Pancreas (tissue), 10 donors: ENCODE measurements at regions not wholly inside any gene's neighbourhood (a gene's known extent, or its start where the extent isn't known, plus 50 kb on each side); places are given as distances from the start of the nearest gene placed in this dataset.
A peak's percentile ranks its signal among the peaks of the same experiment; 100 is the strongest.

Experiments
- ATAC-seq, 4 donors: fragments of 200-7000 bp; cut with Tn5 transposase; one replicate each; pipeline versions ENCODE4 v1.8.0 to v1.9.1; 2020; ENCODE audit warnings: mild to moderate bottlenecking in 4 of 4, moderate library complexity in 4 of 4
- DNase-seq, 6 donors: peaks; one replicate each; pipeline ENCODE4 v3.0.0-alpha.2; 2020
- FAIRE-seq: peaks from 2 replicates; lab custom pipeline; 2012; peaks lifted over from hg19 to GRCh38; lab: Jason Lieb, UNC
- H3K27ac ChIP-seq, 4 donors: fragments of 200-600 bp; sonication (generic); 1 replicate in 3 of 4; 2 replicates in 1 of 4; pipeline versions ENCODE4 v1.5.0 to v1.8.0; 2020
- H3K27me3 ChIP-seq, 4 donors: fragments of 200-600 bp; one replicate each; pipeline ENCODE4 v1.8.0; 2021
- H3K36me3 ChIP-seq, 3 donors: fragments of 200-600 bp; sonication (generic) in 1 of 3; one replicate each; pipeline versions ENCODE4 v1.5.0 to v1.8.0; 2020 to 2021
- H3K4me1 ChIP-seq, 3 donors: fragments of 200-600 bp; one replicate each; pipeline ENCODE4 v1.8.0; 2021
- H3K4me3 ChIP-seq, 4 donors: fragments of 200-600 bp; sonication (generic) in 2 of 4; one replicate each; pipeline versions ENCODE4 v1.5.0 to v1.8.0; 2020 to 2021
- H3K9me3 ChIP-seq, 4 donors: fragments of 200-600 bp; one replicate each; pipeline ENCODE4 v1.8.0; 2021
- WGBS, 2 donors: extraction: QIAGEN DNeasy Blood & Tissue Kit; methylation state at CpG; one replicate each; pipeline ENCODE4 v1.1.7; 2013; 5-methylcytosine and 5-hydroxymethylcytosine counted together
- intact Hi-C, 3 donors: fragments of 100-400 bp; cut with DNase I; formaldehyde crosslinking; loops; one replicate each; pipeline versions ENCODE4 v1.11.1 to v1.14.2; 2022
- TF ChIP-seq, protein P1 (sequence below), 4 donors: fragments of 200-600 bp; sonication (generic) in 3 of 4; IDR thresholded peaks; one replicate each; pipeline versions ENCODE4 v1.5.0 to v1.8.0; 2021; ENCODE audit warnings: antibody characterized with exemption in 4 of 4
- donor health status: healthy with polysubstance abuse.
- donor health status: DM: no; HTN: no; CAD: no; lungs with moderate emphysema.
- donor health status: DM: no; HTN: no; CAD: no.
- donor health status: control.
- donor health status: control.
- donor health status: Bipolar disorder and iron deficiency.
- donor health status: DM: yes; HTN: yes; CAD: no.
- donor health status: DM: no; HTN: no; CAD: no.
- donor health status: DM: no; HTN: no; CAD: no.
- donor health status: DM: yes; HTN: yes; CAD: no.

DNA sequence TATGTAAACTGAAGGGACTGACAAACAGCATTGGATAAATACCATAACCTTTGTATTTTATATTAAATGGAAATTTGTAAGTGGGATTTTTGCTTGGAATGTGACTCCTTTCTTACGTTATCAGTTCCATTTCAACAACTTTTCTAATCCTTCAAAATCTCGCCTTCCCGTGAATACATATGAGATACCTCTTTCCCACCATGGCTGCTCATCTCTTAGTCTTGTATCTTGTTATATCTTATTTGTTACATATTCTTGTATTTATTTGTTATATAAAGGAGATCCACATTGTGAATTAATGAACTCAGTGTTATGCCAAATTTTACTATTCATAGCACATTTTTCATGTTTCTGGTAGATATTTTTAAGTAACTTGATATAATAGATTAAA is 623.7 kb downstream of the MCTP2 start:
- 94 to 99% methylated on average over 3 of the region's 3 CpGs for WGBS, 2 donors
- Histone ChIP-seq H3K27ac (no peak overlapping the region), H3K36me3 (no peaks in the 10 kb centered on the region), H3K27me3 (no peaks in the 10 kb centered on the region), H3K9me3 (no peaks in the 10 kb centered on the region), H3K4me3 (no peak overlapping the region), H3K4me1 (no peaks in the 10 kb centered on the region)
- ATAC-seq (no peak), DNase-seq (no peak), FAIRE-seq (no peak)
- intact Hi-C loops: no loop called here
- TF ChIP-seq, protein P1, sequence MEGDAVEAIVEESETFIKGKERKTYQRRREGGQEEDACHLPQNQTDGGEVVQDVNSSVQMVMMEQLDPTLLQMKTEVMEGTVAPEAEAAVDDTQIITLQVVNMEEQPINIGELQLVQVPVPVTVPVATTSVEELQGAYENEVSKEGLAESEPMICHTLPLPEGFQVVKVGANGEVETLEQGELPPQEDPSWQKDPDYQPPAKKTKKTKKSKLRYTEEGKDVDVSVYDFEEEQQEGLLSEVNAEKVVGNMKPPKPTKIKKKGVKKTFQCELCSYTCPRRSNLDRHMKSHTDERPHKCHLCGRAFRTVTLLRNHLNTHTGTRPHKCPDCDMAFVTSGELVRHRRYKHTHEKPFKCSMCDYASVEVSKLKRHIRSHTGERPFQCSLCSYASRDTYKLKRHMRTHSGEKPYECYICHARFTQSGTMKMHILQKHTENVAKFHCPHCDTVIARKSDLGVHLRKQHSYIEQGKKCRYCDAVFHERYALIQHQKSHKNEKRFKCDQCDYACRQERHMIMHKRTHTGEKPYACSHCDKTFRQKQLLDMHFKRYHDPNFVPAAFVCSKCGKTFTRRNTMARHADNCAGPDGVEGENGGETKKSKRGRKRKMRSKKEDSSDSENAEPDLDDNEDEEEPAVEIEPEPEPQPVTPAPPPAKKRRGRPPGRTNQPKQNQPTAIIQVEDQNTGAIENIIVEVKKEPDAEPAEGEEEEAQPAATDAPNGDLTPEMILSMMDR (IDR thresholded peaks at IDR 0.05): no peak

- H3K9me3 ChIP-seq: no peaks in the 10 kb centered on the region
- DNase-seq (peak in 1 of 6 donors; percentile 39), ATAC-seq (no peak), FAIRE-seq (no peak)
- TF ChIP-seq, protein P1 (IDR thresholded peaks at IDR 0.05): no peak
- no peaks in the 10 kb centered on the region for H3K4me1 ChIP-seq
- H3K27me3 ChIP-seq: no peaks in the 10 kb centered on the region
- no peak overlapping the region for H3K4me3 ChIP-seq
- H3K27ac ChIP-seq: no peak overlapping the region
- H3K36me3 ChIP-seq: no peaks in the 10 kb centered on the region
- intact Hi-C loops: no loop called here
- 90 to 94% methylated on average over 46 to 49 of the region's 49 CpGs for WGBS, 2 donors
Measured at GRCh38 chr15:94855409-94856266, 624.3 kb downstream of the MCTP2 start.

DNA sequence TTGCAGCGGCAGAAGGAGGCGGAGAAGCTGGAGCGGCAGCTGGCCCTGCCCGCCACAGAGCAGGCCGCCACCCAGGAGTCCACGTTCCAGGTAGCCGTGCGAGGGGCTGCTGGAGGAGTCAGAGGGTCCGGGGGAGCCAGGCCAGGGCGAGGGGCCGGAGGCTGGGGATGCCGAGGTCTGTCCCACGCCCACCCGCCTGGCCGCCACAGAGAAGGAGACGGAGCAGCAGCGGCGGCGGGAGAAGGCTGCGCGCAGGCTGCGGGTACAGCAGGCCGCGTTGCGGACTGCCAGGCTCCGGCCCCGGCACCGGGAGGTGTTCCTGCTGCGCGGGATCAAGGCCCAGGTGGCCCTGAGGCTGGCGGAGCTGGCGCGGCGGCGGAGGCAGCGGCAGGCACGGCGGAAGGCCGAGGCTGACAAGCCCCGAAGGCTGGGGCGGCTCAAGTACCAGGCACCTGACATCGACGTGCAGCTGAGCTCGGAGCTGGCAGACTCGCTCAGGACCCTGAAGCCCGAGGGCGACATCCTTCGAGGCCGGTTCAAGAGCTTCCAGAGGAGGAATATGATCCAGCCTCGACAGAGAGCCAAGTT is 625.0 kb downstream of the MCTP2 start:
- no peaks in the 10 kb centered on the region for H3K27me3 ChIP-seq
- intact Hi-C loops: no loop called here
- H3K27ac ChIP-seq: no peak overlapping the region
- no peaks in the 10 kb centered on the region for H3K36me3 ChIP-seq
- H3K4me1 ChIP-seq: no peaks in the 10 kb centered on the region
- H3K9me3 ChIP-seq: no peaks in the 10 kb centered on the region
- 69 to 80% methylated on average over 50 of the region's 50 CpGs for WGBS, 2 donors
- TF ChIP-seq, protein P1 (IDR thresholded peaks at IDR 0.05): no peak
- no peak overlapping the region for H3K4me3 ChIP-seq
- no peak for FAIRE-seq
- DNase-seq: peak in 1 of 6 donors; percentile 44
- ATAC-seq: no peak

GRCh38 chr15:94857466-94857865 is 626.1 kb downstream of the MCTP2 start:
- no peaks in the 10 kb centered on the region for H3K36me3 ChIP-seq
- H3K9me3 ChIP-seq: no peaks in the 10 kb centered on the region
- WGBS, 2 donors: 84 to 94% methylated on average over 4 of the region's 4 CpGs
- H3K4me1 ChIP-seq: no peaks in the 10 kb centered on the region
- ATAC-seq: no peak
- no peak overlapping the region for H3K4me3 ChIP-seq
- H3K27me3 ChIP-seq: no peaks in the 10 kb centered on the region
- DNase-seq: no peak
- intact Hi-C loops: no loop called here
- FAIRE-seq: no peak
- H3K27ac ChIP-seq: no peak overlapping the region
- TF ChIP-seq, protein P1 (IDR thresholded peaks at IDR 0.05): no peak

DNA sequence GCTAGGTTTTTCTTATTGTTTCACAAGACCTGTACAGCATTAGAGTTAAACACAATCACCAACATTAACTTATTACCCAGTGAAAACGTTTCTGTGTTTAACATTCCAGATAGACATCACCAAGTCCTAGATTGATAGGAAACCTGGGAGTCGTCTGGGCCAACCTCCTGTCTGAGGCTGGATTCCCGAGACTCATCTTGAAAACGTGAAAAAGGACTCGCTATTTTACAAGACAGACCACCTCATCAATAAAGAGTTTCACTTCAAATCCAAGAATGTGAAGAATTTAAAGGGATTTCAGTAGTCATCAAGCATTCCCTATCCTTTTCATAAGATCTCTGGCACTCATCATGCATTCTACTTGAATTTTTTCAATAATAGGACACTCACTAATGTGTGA is 626.6 kb downstream of the MCTP2 start:
- FAIRE-seq: no peak

More for the DNA sequence above, 626.6 kb downstream of the MCTP2 start:
- H3K4me1 ChIP-seq: no peaks in the 10 kb centered on the region
- ATAC-seq: no peak
- TF ChIP-seq, protein P1 (IDR thresholded peaks at IDR 0.05): no peak
- intact Hi-C loops: no loop called here
- H3K36me3 ChIP-seq: no peaks in the 10 kb centered on the region
- H3K9me3 ChIP-seq: no peaks in the 10 kb centered on the region
- H3K4me3 ChIP-seq: no peak overlapping the region
- H3K27ac ChIP-seq: no peak overlapping the region
- 22 to 26% methylated on average over 5 of the region's 5 CpGs for WGBS, 2 donors
- H3K27me3 ChIP-seq: no peaks in the 10 kb centered on the region
- DNase-seq: no peak
